ENCODE measurements at regions not wholly inside any gene's neighbourhood (a gene's known extent, or its start where the extent isn't known, plus 50 kb on each side); places are given as distances from the start of the nearest gene placed in this dataset.

- Histone ChIP-seq H3K27me3 (ENCODE audit: control insufficient read depth, low read length) (no peaks in the 10 kb centered on the region), H3K79me2 (ENCODE audit: control insufficient read depth, low read length) (peaks cover 10% of the 10 kb centered on the region), H3K4me2 (ENCODE audit: low read length) (peak overlapping the region; percentile 77), H3F3A (ENCODE audit: control insufficient read depth, insufficient read depth) (peaks cover 22% of the 10 kb centered on the region), H3K9me3 (ENCODE audit: control insufficient read depth, insufficient read depth, low read length) (no peaks in the 10 kb centered on the region), H3K9me2 (replicated peaks; ENCODE audit: control insufficient read depth, low read length) (no peaks in the 10 kb centered on the region), H4K20me1 (ENCODE audit: control insufficient read depth, insufficient read depth, low read depth, low read length) (no peaks in the 10 kb centered on the region), H3K4me3 (ENCODE audit: low read length) (peak overlapping the region; percentile 58), H3K4me1 (ENCODE audit: control insufficient read depth, low read length) (peaks cover 28% of the 10 kb centered on the region), H3K36me3 (ENCODE audit: control insufficient read depth, low read length) (peaks cover 3% of the 10 kb centered on the region), H3K27ac (ENCODE audit: low read depth, low read length) (peak overlapping the region; percentile 57)
- TF ChIP-seq EZH2phosphoT487 (IDR thresholded peaks at IDR 0.05; ENCODE audit: borderline replicate concordance, low read length): no peak
- peak; percentile 91 for TF ChIP-seq CTCF (IDR thresholded peaks at IDR 0.05; ENCODE audit: low read depth, low read length, poor library complexity, severe bottlenecking)
Observed at GRCh38 chr17:77331301-77331864, 190.6 kb downstream of the SEC14L1 start.

- H3K36me3 ChIP-seq (ENCODE audit: control insufficient read depth, low read length): peaks cover 7% of the 10 kb centered on the region
- peak overlapping the region; percentile 57 for H3K27ac ChIP-seq (ENCODE audit: low read depth, low read length)
- peaks cover 26% of the 10 kb centered on the region for H3K4me1 ChIP-seq (ENCODE audit: control insufficient read depth, low read length)
- H3K79me2 ChIP-seq (ENCODE audit: control insufficient read depth, low read length): peaks cover 10% of the 10 kb centered on the region
- H4K20me1 ChIP-seq (ENCODE audit: control insufficient read depth, insufficient read depth, low read depth, low read length): no peaks in the 10 kb centered on the region
- peaks cover 22% of the 10 kb centered on the region for H3F3A ChIP-seq (ENCODE audit: control insufficient read depth, insufficient read depth)
- no peaks in the 10 kb centered on the region for H3K9me2 ChIP-seq (replicated peaks; ENCODE audit: control insufficient read depth, low read length)
- peak overlapping the region; percentile 58 for H3K4me3 ChIP-seq (ENCODE audit: low read length)
- H3K9me3 ChIP-seq (ENCODE audit: control insufficient read depth, insufficient read depth, low read length): peaks cover 2% of the 10 kb centered on the region; the same call in 1 of the 2 replicates
- H3K4me2 ChIP-seq (ENCODE audit: low read length): peak overlapping the region; percentile 77
- TF ChIP-seq CTCF (IDR thresholded peaks at IDR 0.05; ENCODE audit: low read depth, low read length, poor library complexity, severe bottlenecking): no peak
- H3K27me3 ChIP-seq (ENCODE audit: control insufficient read depth, low read length): no peaks in the 10 kb centered on the region
Observed at GRCh38 chr17:77332034-77332971, 191.5 kb downstream of the SEC14L1 start.

- Histone ChIP-seq H3K36me3 (ENCODE audit: control insufficient read depth, low read length) (peaks cover 7% of the 10 kb centered on the region), H3K27me3 (ENCODE audit: control insufficient read depth, low read length) (no peaks in the 10 kb centered on the region), H3K4me1 (ENCODE audit: control insufficient read depth, low read length) (peaks cover 26% of the 10 kb centered on the region), H3K9me3 (ENCODE audit: control insufficient read depth, insufficient read depth, low read length) (peaks cover 3% of the 10 kb centered on the region; the same call in 1 of the 2 replicates), H3K4me3 (ENCODE audit: low read length) (no peak overlapping the region; the same call in 1 of the 2 replicates), H3K27ac (ENCODE audit: low read depth, low read length) (peak overlapping the region; percentile 57), H3K79me2 (ENCODE audit: control insufficient read depth, low read length) (peaks cover 10% of the 10 kb centered on the region), H3K9me2 (replicated peaks; ENCODE audit: control insufficient read depth, low read length) (no peaks in the 10 kb centered on the region), H4K20me1 (ENCODE audit: control insufficient read depth, insufficient read depth, low read depth, low read length) (no peaks in the 10 kb centered on the region), H3K4me2 (ENCODE audit: low read length) (peak overlapping the region; percentile 77), H3F3A (ENCODE audit: control insufficient read depth, insufficient read depth) (peaks cover 22% of the 10 kb centered on the region)
- TF ChIP-seq CTCF (IDR thresholded peaks at IDR 0.05; ENCODE audit: low read depth, low read length, poor library complexity, severe bottlenecking): no peak
- TF ChIP-seq EZH2phosphoT487 (IDR thresholded peaks at IDR 0.05; ENCODE audit: borderline replicate concordance, low read length): no peak
Observed at GRCh38 chr17:77332981-77333685, 192.4 kb downstream of the SEC14L1 start.
